Activated CD8-positive, alpha-beta memory T cell treated with anti-CD3 and anti-CD28 coated beads, Interleukin-2, amount 10 ng/mL, durations not matched to agents 7 days and 5 days (primary cell): ENCODE measurements at regions not wholly inside any gene's neighbourhood (a gene's known extent, or its start where the extent isn't known, plus 50 kb on each side); places are given as distances from the start of the nearest gene placed in this dataset.
"Not testable (repeated sequence)": the region's sequence is repeated elsewhere in the genome, so short reads cannot be mapped to it uniquely, and the experiment has no call there.

ENCODE experiments used
- ATAC-seq: fragments of 150-1000 bp; cut with Tn5 transposase; one replicate; pipeline ENCODE4 v1.10.0; 2021; ENCODE audit warnings: moderate library complexity
- CTCF ChIA-PET: fragments of 350-600 bp; sonication (Branson Sonifier 250); formaldehyde crosslinking; loops from one replicate; lab custom pipeline; 2021; ENCODE audit warnings: antibody characterized with exemption; lab: Charles Lee
- DNase-seq: peaks from one replicate; pipeline ENCODE4 v3.0.0-alpha.2; 2020
- H3K27ac Mint-ChIP-seq: one replicate; pipeline ENCODE4 v1.8.0; 2021; ENCODE audit warnings: mild to moderate bottlenecking, mixed read lengths
- H3K27me3 Mint-ChIP-seq: one replicate; pipeline ENCODE4 v1.8.0; 2021; ENCODE audit warnings: mixed read lengths
- H3K36me3 Mint-ChIP-seq: one replicate; pipeline ENCODE4 v1.8.0; 2021; ENCODE audit warnings: mild to moderate bottlenecking, mixed read lengths
- H3K4me1 Mint-ChIP-seq: one replicate; pipeline ENCODE4 v1.8.0; 2021; ENCODE audit warnings: mixed read lengths
- H3K4me3 Mint-ChIP-seq: one replicate; pipeline ENCODE4 v1.8.0; 2021; ENCODE audit warnings: mild to moderate bottlenecking, moderate library complexity, mixed read lengths
- H3K9me3 Mint-ChIP-seq: one replicate; pipeline ENCODE4 v1.8.0; 2022; ENCODE audit warnings: low read depth, mixed read lengths

GRCh38 chr14:48229091-48229490, 553.7 kb upstream of the MDGA2 start:
- no peaks in the 10 kb centered on the region for H3K4me1 Mint-ChIP-seq
- no peaks in the 10 kb centered on the region for H3K27me3 Mint-ChIP-seq
- no peak overlapping the region for H3K4me3 Mint-ChIP-seq

GRCh38 chr14:48193893-48194292, 518.5 kb upstream of the MDGA2 start:
- CTCF ChIA-PET = no interaction called here
- H3K27me3 Mint-ChIP-seq = no peaks in the 10 kb centered on the region
- ATAC-seq = no peak
- DNase-seq = no peak
- no peaks in the 10 kb centered on the region for H3K4me1 Mint-ChIP-seq
- no peak overlapping the region for H3K27ac Mint-ChIP-seq
- no peaks in the 10 kb centered on the region for H3K36me3 Mint-ChIP-seq
- peaks cover 3% of the 10 kb centered on the region for H3K9me3 Mint-ChIP-seq
- no peak overlapping the region for H3K4me3 Mint-ChIP-seq

More at GRCh38 chr14:48229091-48229490, 553.7 kb upstream of the MDGA2 start:
- Mint-ChIP-seq H3K27ac (no peak overlapping the region), H3K36me3 (no peaks in the 10 kb centered on the region), H3K9me3 (peaks cover 5% of the 10 kb centered on the region)
- DNase-seq (no peak), ATAC-seq (no peak)
- CTCF ChIA-PET = no interaction called here

GRCh38 chr14:48149624-48150023, 474.2 kb upstream of the MDGA2 start:
- ATAC-seq, H3K4me1 Mint-ChIP-seq, H3K27me3 Mint-ChIP-seq, H3K4me3 Mint-ChIP-seq, H3K27ac Mint-ChIP-seq, DNase-seq, H3K36me3 Mint-ChIP-seq, H3K9me3 Mint-ChIP-seq, CTCF ChIA-PET: not testable (repeated sequence)

GRCh38 chr14:48140804-48141203, 465.4 kb upstream of the MDGA2 start:
- DNase-seq (no peak), ATAC-seq (no peak)
- Mint-ChIP-seq H3K27ac (no peak overlapping the region), H3K4me3 (no peak overlapping the region), H3K4me1 (no peaks in the 10 kb centered on the region), H3K27me3 (no peaks in the 10 kb centered on the region), H3K9me3 (peaks cover 5% of the 10 kb centered on the region), H3K36me3 (no peaks in the 10 kb centered on the region)
- CTCF ChIA-PET = no interaction called here

GRCh38 chr14:48129472-48129871, 454.1 kb upstream of the MDGA2 start:
- no peak for ATAC-seq
- H3K27ac Mint-ChIP-seq = no peak overlapping the region
- peaks cover 15% of the 10 kb centered on the region for H3K9me3 Mint-ChIP-seq
- CTCF ChIA-PET = no interaction called here
- no peak for DNase-seq
- H3K4me1 Mint-ChIP-seq = no peaks in the 10 kb centered on the region
- H3K36me3 Mint-ChIP-seq = no peaks in the 10 kb centered on the region
- H3K27me3 Mint-ChIP-seq = no peaks in the 10 kb centered on the region
- no peak overlapping the region for H3K4me3 Mint-ChIP-seq

- CTCF ChIA-PET = no interaction called here
- H3K9me3 Mint-ChIP-seq = peaks cover 14% of the 10 kb centered on the region
- DNase-seq (no peak), ATAC-seq (no peak)
- no peaks in the 10 kb centered on the region for H3K36me3 Mint-ChIP-seq
- no peaks in the 10 kb centered on the region for H3K27me3 Mint-ChIP-seq
- no peak overlapping the region for H3K4me3 Mint-ChIP-seq
- no peak overlapping the region for H3K27ac Mint-ChIP-seq
- H3K4me1 Mint-ChIP-seq = no peaks in the 10 kb centered on the region
These were observed 452.3 kb upstream of the MDGA2 start for GRCh38 chr14:48127674-48128073.

GRCh38 chr14:48125654-48126053, 450.2 kb upstream of the MDGA2 start:
- Mint-ChIP-seq H3K4me1 (no peaks in the 10 kb centered on the region), H3K27me3 (no peaks in the 10 kb centered on the region), H3K36me3 (no peaks in the 10 kb centered on the region), H3K27ac (no peak overlapping the region), H3K4me3 (no peak overlapping the region), H3K9me3 (peaks cover 18% of the 10 kb centered on the region)
- ATAC-seq (no peak), DNase-seq (no peak)
- CTCF ChIA-PET = no interaction called here

GRCh38 chr14:48113713-48114112, 438.3 kb upstream of the MDGA2 start:
- Mint-ChIP-seq H3K27ac (no peak overlapping the region), H3K36me3 (no peaks in the 10 kb centered on the region), H3K27me3 (no peaks in the 10 kb centered on the region), H3K9me3 (peaks cover 12% of the 10 kb centered on the region), H3K4me3 (no peak overlapping the region), H3K4me1 (no peaks in the 10 kb centered on the region)
- ATAC-seq (no peak), DNase-seq (no peak)
- CTCF ChIA-PET = no interaction called here

GRCh38 chr14:48111151-48111550, 435.7 kb upstream of the MDGA2 start:
- Mint-ChIP-seq H3K9me3 (peaks cover 12% of the 10 kb centered on the region), H3K27me3 (no peaks in the 10 kb centered on the region), H3K4me1 (no peaks in the 10 kb centered on the region), H3K36me3 (no peaks in the 10 kb centered on the region), H3K27ac (no peak overlapping the region), H3K4me3 (no peak overlapping the region)
- ATAC-seq (no peak), DNase-seq (no peak)
- CTCF ChIA-PET = no interaction called here

GRCh38 chr14:48107646-48108045, 432.2 kb upstream of the MDGA2 start:
- H3K27me3 Mint-ChIP-seq = no peaks in the 10 kb centered on the region
- no peak for ATAC-seq
- no peaks in the 10 kb centered on the region for H3K4me1 Mint-ChIP-seq
- H3K27ac Mint-ChIP-seq = no peak overlapping the region
- H3K4me3 Mint-ChIP-seq = no peak overlapping the region
- CTCF ChIA-PET = no interaction called here
- H3K9me3 Mint-ChIP-seq = peaks cover 12% of the 10 kb centered on the region
- H3K36me3 Mint-ChIP-seq = no peaks in the 10 kb centered on the region
- DNase-seq = no peak

- no peak for DNase-seq
- no peaks in the 10 kb centered on the region for H3K27me3 Mint-ChIP-seq
- H3K4me1 Mint-ChIP-seq = no peaks in the 10 kb centered on the region
- H3K27ac Mint-ChIP-seq = no peak overlapping the region
- H3K9me3 Mint-ChIP-seq = peaks cover 2% of the 10 kb centered on the region
- H3K4me3 Mint-ChIP-seq = no peak overlapping the region
- no peak for ATAC-seq
- no peaks in the 10 kb centered on the region for H3K36me3 Mint-ChIP-seq
- CTCF ChIA-PET = no interaction called here
These were observed 421.5 kb upstream of the MDGA2 start for GRCh38 chr14:48096897-48097296.

GRCh38 chr14:48086516-48086915, 411.1 kb upstream of the MDGA2 start:
- ATAC-seq = no peak
- Mint-ChIP-seq H3K36me3 (no peaks in the 10 kb centered on the region), H3K4me1 (no peaks in the 10 kb centered on the region), H3K9me3 (peaks cover 10% of the 10 kb centered on the region), H3K27ac (no peak overlapping the region), H3K4me3 (no peak overlapping the region), H3K27me3 (no peaks in the 10 kb centered on the region)
- DNase-seq = no peak
- CTCF ChIA-PET = no interaction called here

GRCh38 chr14:48075487-48075886, 400.1 kb upstream of the MDGA2 start:
- no peak for DNase-seq
- no peaks in the 10 kb centered on the region for H3K36me3 Mint-ChIP-seq
- no peaks in the 10 kb centered on the region for H3K4me1 Mint-ChIP-seq
- CTCF ChIA-PET = no interaction called here
- no peak overlapping the region for H3K27ac Mint-ChIP-seq
- no peaks in the 10 kb centered on the region for H3K27me3 Mint-ChIP-seq
- H3K9me3 Mint-ChIP-seq = peaks cover 17% of the 10 kb centered on the region
- no peak for ATAC-seq
- no peak overlapping the region for H3K4me3 Mint-ChIP-seq

GRCh38 chr14:48052973-48053372, 377.6 kb upstream of the MDGA2 start:
- Mint-ChIP-seq H3K4me3 (no peak overlapping the region), H3K36me3 (no peaks in the 10 kb centered on the region), H3K4me1 (no peaks in the 10 kb centered on the region), H3K27ac (no peak overlapping the region), H3K27me3 (no peaks in the 10 kb centered on the region), H3K9me3 (peaks cover 5% of the 10 kb centered on the region)
- ATAC-seq (no peak), DNase-seq (no peak)
- CTCF ChIA-PET = no interaction called here

GRCh38 chr14:48035836-48036235, 360.4 kb upstream of the MDGA2 start:
- no peak overlapping the region for H3K4me3 Mint-ChIP-seq
- H3K36me3 Mint-ChIP-seq = no peaks in the 10 kb centered on the region
- CTCF ChIA-PET = no interaction called here
- no peak overlapping the region for H3K27ac Mint-ChIP-seq
- H3K27me3 Mint-ChIP-seq = no peaks in the 10 kb centered on the region
- H3K9me3 Mint-ChIP-seq = peaks cover 26% of the 10 kb centered on the region
- no peaks in the 10 kb centered on the region for H3K4me1 Mint-ChIP-seq
- ATAC-seq (no peak), DNase-seq (no peak)
